ENCODE measurements at regions not wholly inside any gene's neighbourhood (a gene's known extent, or its start where the extent isn't known, plus 50 kb on each side); places are given as distances from the start of the nearest gene placed in this dataset.

GRCh38 chr1:30513396-30514136 is 209.8 kb downstream of the MATN1 start:
- Histone ChIP-seq H2AFZ (ENCODE audit: low read depth) (no peak overlapping the region), H3K36me3 (ENCODE audit: insufficient read depth) (no peaks in the 10 kb centered on the region), H3K79me2 (ENCODE audit: insufficient read depth, low read depth) (no peaks in the 10 kb centered on the region), H3K27ac (no peak overlapping the region), H3K4me3 (IDR thresholded peaks at IDR 0.05; ENCODE audit: insufficient read depth, low read depth, low read length) (no peak overlapping the region), H3K4me1 (ENCODE audit: low read depth, poor library complexity, severe bottlenecking) (no peaks in the 10 kb centered on the region), H3K27me3 (ENCODE audit: insufficient read depth, low read depth) (peaks cover 24% of the 10 kb centered on the region), H3K9ac (no peak overlapping the region), H4K20me1 (ENCODE audit: insufficient read depth) (no peaks in the 10 kb centered on the region), H3K4me2 (no peak overlapping the region)
- no peak for TF ChIP-seq CTCF (conservative IDR thresholded peaks at IDR 0.05; ENCODE audit: low read depth, low read length)

- no peaks in the 10 kb centered on the region for H3K79me2 ChIP-seq (ENCODE audit: insufficient read depth, low read depth)
- H3K27ac ChIP-seq: no peak overlapping the region
- no peak overlapping the region for H2AFZ ChIP-seq (ENCODE audit: low read depth)
- no peak overlapping the region for H3K9ac ChIP-seq
- H3K4me2 ChIP-seq: no peak overlapping the region
- peaks cover 24% of the 10 kb centered on the region for H3K27me3 ChIP-seq (ENCODE audit: insufficient read depth, low read depth)
- no peak for TF ChIP-seq CTCF (conservative IDR thresholded peaks at IDR 0.05; ENCODE audit: low read depth, low read length)
- H4K20me1 ChIP-seq (ENCODE audit: insufficient read depth): no peaks in the 10 kb centered on the region
- H3K36me3 ChIP-seq (ENCODE audit: insufficient read depth): no peaks in the 10 kb centered on the region
- no peak overlapping the region for H3K4me3 ChIP-seq (IDR thresholded peaks at IDR 0.05; ENCODE audit: insufficient read depth, low read depth, low read length)
- no peaks in the 10 kb centered on the region for H3K4me1 ChIP-seq (ENCODE audit: low read depth, poor library complexity, severe bottlenecking)
Observed at GRCh38 chr1:30512914-30513265, 210.5 kb downstream of the MATN1 start.

GRCh38 chr1:30511991-30512913 is 211.1 kb downstream of the MATN1 start:
- H3K9ac ChIP-seq: no peak overlapping the region
- no peak overlapping the region for H3K27ac ChIP-seq
- peaks cover 24% of the 10 kb centered on the region for H3K27me3 ChIP-seq (ENCODE audit: insufficient read depth, low read depth)
- H2AFZ ChIP-seq (ENCODE audit: low read depth): no peak overlapping the region
- H3K4me2 ChIP-seq: no peak overlapping the region
- no peak overlapping the region for H3K4me3 ChIP-seq (IDR thresholded peaks at IDR 0.05; ENCODE audit: insufficient read depth, low read depth, low read length)
- no peaks in the 10 kb centered on the region for H3K79me2 ChIP-seq (ENCODE audit: insufficient read depth, low read depth)
- TF ChIP-seq CTCF (conservative IDR thresholded peaks at IDR 0.05; ENCODE audit: low read depth, low read length): no peak
- no peaks in the 10 kb centered on the region for H4K20me1 ChIP-seq (ENCODE audit: insufficient read depth)
- no peaks in the 10 kb centered on the region for H3K4me1 ChIP-seq (ENCODE audit: low read depth, poor library complexity, severe bottlenecking)
- no peaks in the 10 kb centered on the region for H3K36me3 ChIP-seq (ENCODE audit: insufficient read depth)

GRCh38 chr1:30511563-30511962 is 211.8 kb downstream of the MATN1 start:
- Histone ChIP-seq H3K4me2 (no peak overlapping the region), H2AFZ (ENCODE audit: low read depth) (no peak overlapping the region), H3K27me3 (ENCODE audit: insufficient read depth, low read depth) (peaks cover 24% of the 10 kb centered on the region), H4K20me1 (ENCODE audit: insufficient read depth) (no peaks in the 10 kb centered on the region), H3K4me3 (IDR thresholded peaks at IDR 0.05; ENCODE audit: insufficient read depth, low read depth, low read length) (no peak overlapping the region), H3K4me1 (ENCODE audit: low read depth, poor library complexity, severe bottlenecking) (no peaks in the 10 kb centered on the region), H3K9ac (no peak overlapping the region), H3K36me3 (ENCODE audit: insufficient read depth) (no peaks in the 10 kb centered on the region), H3K27ac (no peak overlapping the region), H3K79me2 (ENCODE audit: insufficient read depth, low read depth) (no peaks in the 10 kb centered on the region)
- TF ChIP-seq CTCF (conservative IDR thresholded peaks at IDR 0.05; ENCODE audit: low read depth, low read length): no peak

Measured in KMS-11 (cell line).